GM23338 (cell line): ENCODE measurements at regions not wholly inside any gene's neighbourhood (a gene's known extent, or its start where the extent isn't known, plus 50 kb on each side); places are given as distances from the start of the nearest gene placed in this dataset.

Experiments
- ATAC-seq: fragments of 200-7000 bp; cut with Tn5 transposase; 3 replicates; pipeline ENCODE4 v1.9.1; 2020
- DNase-seq: peaks from one replicate; pipeline ENCODE4 v3.0.0-alpha.2; 2015; ENCODE audit warnings: low spot score
- H2AFZ ChIP-seq: fragments of 200-600 bp; sonication (generic); 2 replicates; pipeline ENCODE4 v1.8.0; 2016; ENCODE audit warnings: antibody characterized with exemption, mild to moderate bottlenecking, moderate library complexity
- H3F3A ChIP-seq: fragments of 200-600 bp; sonication (generic); replicated peaks from 2 replicates; pipeline ENCODE4 v1.8.0; 2017; ENCODE audit warnings: antibody characterized with exemption, mixed run types, low read depth
- H3K27ac ChIP-seq: fragments of 200-600 bp; sonication (generic); 2 replicates; pipeline ENCODE4 v1.6.1; 2016; ENCODE audit warnings: low read depth
- H3K27me3 ChIP-seq: fragments of 200-600 bp; sonication (generic); 2 replicates; pipeline ENCODE4 v1.8.0; 2016; ENCODE audit warnings: mild to moderate bottlenecking, mixed run types, moderate library complexity; ENCODE audit not compliant: insufficient read depth
- H3K36me3 ChIP-seq: fragments of 200-600 bp; sonication (generic); 2 replicates; pipeline ENCODE4 v1.8.0; 2016; ENCODE audit warnings: mild to moderate bottlenecking; ENCODE audit not compliant: insufficient read depth
- H3K4me1 ChIP-seq: fragments of 200-600 bp; sonication (generic); 2 replicates; pipeline ENCODE4 v1.8.0; 2016; ENCODE audit warnings: mild to moderate bottlenecking, moderate library complexity; ENCODE audit not compliant: insufficient read depth
- H3K4me2 ChIP-seq: fragments of 200-600 bp; sonication (generic); 2 replicates; pipeline ENCODE4 v1.7.1; 2017; ENCODE audit warnings: mixed run types
- H3K4me3 ChIP-seq: fragments of 200-600 bp; sonication (generic); 2 replicates; pipeline ENCODE4 v1.6.1; 2016; ENCODE audit warnings: mixed run types
- H3K79me2 ChIP-seq: fragments of 200-600 bp; sonication (generic); replicated peaks from 2 replicates; pipeline ENCODE4 v1.8.0; 2017; ENCODE audit warnings: mild to moderate bottlenecking; ENCODE audit not compliant: insufficient read depth
- H3K9me2 ChIP-seq: fragments of 200-600 bp; sonication (generic); 2 replicates; pipeline ENCODE4 v1.8.0; 2017; ENCODE audit not compliant: insufficient read depth
- H4K20me1 ChIP-seq: fragments of 200-600 bp; sonication (generic); replicated peaks from 2 replicates; pipeline ENCODE4 v1.8.0; 2017; ENCODE audit warnings: mild to moderate bottlenecking; ENCODE audit not compliant: insufficient read depth
- H3K27ac Mint-ChIP-seq: 2 replicates; pipeline ENCODE4 v1.8.0; 2020; ENCODE audit warnings: inconsistent platforms, mild to moderate bottlenecking, moderate library complexity, mixed read lengths
- H3K27me3 Mint-ChIP-seq: 3 replicates; pipeline ENCODE4 v1.8.0; 2022; ENCODE audit warnings: low read depth, mild to moderate bottlenecking, moderate library complexity, mixed read lengths, inconsistent platforms; ENCODE audit not compliant: insufficient read depth, poor library complexity
- H3K36me3 Mint-ChIP-seq: 3 replicates; pipeline ENCODE4 v1.8.0; 2021; ENCODE audit warnings: low read depth, mild to moderate bottlenecking, inconsistent platforms, moderate library complexity, mixed read lengths
- H3K4me1 Mint-ChIP-seq: 3 replicates; pipeline ENCODE4 v1.8.0; 2020; ENCODE audit warnings: mild to moderate bottlenecking, inconsistent platforms, mixed read lengths
- H3K4me3 Mint-ChIP-seq: 3 replicates; pipeline ENCODE4 v1.8.0; 2021; ENCODE audit warnings: moderate library complexity, mild to moderate bottlenecking, inconsistent platforms, mixed read lengths
- H3K9me3 Mint-ChIP-seq: 3 replicates; pipeline ENCODE4 v1.8.0; 2020; ENCODE audit warnings: moderate library complexity, mild to moderate bottlenecking, inconsistent platforms, mixed read lengths
- CREB1 ChIP-seq: fragments of 250-450 bp; sonication (Bioruptor Pico); IDR thresholded peaks from 2 replicates; pipeline ENCODE4 v1.5.0; 2020; ENCODE audit warnings: low read depth, mild to moderate bottlenecking, moderate library complexity
- EZH2 ChIP-seq: fragments of 200-600 bp; sonication (generic); IDR thresholded peaks from one replicate; pipeline ENCODE4 v1.8.0; 2017; ENCODE audit warnings: antibody characterized with exemption, mild to moderate bottlenecking, low read depth; ENCODE audit not compliant: unreplicated experiment
- EZH2phosphoT487 ChIP-seq: fragments of 200-600 bp; sonication (generic); IDR thresholded peaks from one replicate; pipeline ENCODE4 v1.8.1; 2018; ENCODE audit warnings: antibody characterized with exemption; ENCODE audit not compliant: unreplicated experiment
- POLR2AphosphoS5 ChIP-seq: IDR thresholded peaks from 2 replicates; pipeline ENCODE4 v1.6.1; 2016; ENCODE audit warnings: antibody characterized with exemption, low read depth
- STAT1 ChIP-seq: IDR thresholded peaks from one replicate; pipeline ENCODE4 v1.6.1; 2016; ENCODE audit warnings: antibody characterized with exemption; ENCODE audit not compliant: unreplicated experiment
- ZNF114 ChIP-seq: fragments of 250-450 bp; sonication (Bioruptor Pico); IDR thresholded peaks from 2 replicates; pipeline ENCODE4 v1.5.0; 2020; ENCODE audit warnings: mild to moderate bottlenecking, moderate library complexity
- TF ChIP-seq, protein P1 (sequence below): IDR thresholded peaks from one replicate; pipeline ENCODE4 v1.6.1; 2018; ENCODE audit warnings: antibody characterized with exemption; ENCODE audit not compliant: unreplicated experiment
- TF ChIP-seq, protein P2 (sequence below): fragments of 250-450 bp; sonication (Bioruptor Pico); IDR thresholded peaks from 2 replicates; pipeline ENCODE4 v1.5.0; 2020; ENCODE audit warnings: mild to moderate bottlenecking, moderate library complexity
- TF ChIP-seq, protein P3 (sequence below), 2 experiments: fragments of 200-600 bp in 1 of 2; sonication (generic) in 1 of 2; conservative IDR thresholded peaks; 2 replicates each; pipeline versions ENCODE4 v1.5.1 to v1.6.1; 2016 to 2017; ENCODE audit warnings: antibody characterized with exemption in 2 of 2, low read depth in 2 of 2, mild to moderate bottlenecking in 2 of 2, moderate library complexity in 1 of 2

DNA sequence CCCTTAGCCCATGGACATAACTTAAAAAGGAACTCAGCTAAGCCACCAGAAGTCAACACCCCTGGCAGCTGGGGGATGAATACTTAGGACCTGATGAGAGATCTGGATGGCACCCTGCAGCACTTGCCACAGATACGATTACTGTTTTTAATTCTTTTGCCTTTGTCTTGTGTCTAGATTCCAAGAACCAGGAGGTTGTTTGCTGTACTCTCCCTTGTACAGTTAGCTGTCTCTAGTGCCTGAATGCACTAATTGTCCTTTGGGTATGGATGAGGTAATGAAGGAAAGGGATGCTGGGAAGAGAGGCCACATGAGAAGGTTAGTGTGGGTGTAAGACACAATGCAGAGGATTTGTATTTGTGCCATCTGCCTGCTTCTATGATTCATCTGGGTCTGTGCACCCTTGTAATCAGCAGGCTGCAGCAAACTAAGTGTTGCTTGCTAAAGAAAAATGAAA is 385.8 kb downstream of the KCNRG start:
- Histone ChIP-seq H3K4me1 (no peaks in the 10 kb centered on the region), H3K36me3 (no peaks in the 10 kb centered on the region; the same call in 1 of the 2 replicates), H4K20me1 (no peaks in the 10 kb centered on the region), H3K27me3 (no peaks in the 10 kb centered on the region), H3K9me2 (peaks cover 15% of the 10 kb centered on the region), H3K27ac (no peak overlapping the region), H3K4me2 (no peak overlapping the region), H3K4me3 (no peak overlapping the region), H3F3A (no peaks in the 10 kb centered on the region), H3K79me2 (no peaks in the 10 kb centered on the region), H2AFZ (no peak overlapping the region)
- Mint-ChIP-seq H3K4me1 (no peaks in the 10 kb centered on the region), H3K4me3 (no peak overlapping the region), H3K27ac (no peak overlapping the region), H3K9me3 (peaks cover 4% of the 10 kb centered on the region; the same call in 2 of the 3 replicates), H3K27me3 (no peaks in the 10 kb centered on the region), H3K36me3 (peaks cover 7% of the 10 kb centered on the region)
- ATAC-seq (no peak), DNase-seq (no peak)
- no peak for TF ChIP-seq STAT1
- no peak for TF ChIP-seq EZH2phosphoT487
- TF ChIP-seq, protein P1, sequence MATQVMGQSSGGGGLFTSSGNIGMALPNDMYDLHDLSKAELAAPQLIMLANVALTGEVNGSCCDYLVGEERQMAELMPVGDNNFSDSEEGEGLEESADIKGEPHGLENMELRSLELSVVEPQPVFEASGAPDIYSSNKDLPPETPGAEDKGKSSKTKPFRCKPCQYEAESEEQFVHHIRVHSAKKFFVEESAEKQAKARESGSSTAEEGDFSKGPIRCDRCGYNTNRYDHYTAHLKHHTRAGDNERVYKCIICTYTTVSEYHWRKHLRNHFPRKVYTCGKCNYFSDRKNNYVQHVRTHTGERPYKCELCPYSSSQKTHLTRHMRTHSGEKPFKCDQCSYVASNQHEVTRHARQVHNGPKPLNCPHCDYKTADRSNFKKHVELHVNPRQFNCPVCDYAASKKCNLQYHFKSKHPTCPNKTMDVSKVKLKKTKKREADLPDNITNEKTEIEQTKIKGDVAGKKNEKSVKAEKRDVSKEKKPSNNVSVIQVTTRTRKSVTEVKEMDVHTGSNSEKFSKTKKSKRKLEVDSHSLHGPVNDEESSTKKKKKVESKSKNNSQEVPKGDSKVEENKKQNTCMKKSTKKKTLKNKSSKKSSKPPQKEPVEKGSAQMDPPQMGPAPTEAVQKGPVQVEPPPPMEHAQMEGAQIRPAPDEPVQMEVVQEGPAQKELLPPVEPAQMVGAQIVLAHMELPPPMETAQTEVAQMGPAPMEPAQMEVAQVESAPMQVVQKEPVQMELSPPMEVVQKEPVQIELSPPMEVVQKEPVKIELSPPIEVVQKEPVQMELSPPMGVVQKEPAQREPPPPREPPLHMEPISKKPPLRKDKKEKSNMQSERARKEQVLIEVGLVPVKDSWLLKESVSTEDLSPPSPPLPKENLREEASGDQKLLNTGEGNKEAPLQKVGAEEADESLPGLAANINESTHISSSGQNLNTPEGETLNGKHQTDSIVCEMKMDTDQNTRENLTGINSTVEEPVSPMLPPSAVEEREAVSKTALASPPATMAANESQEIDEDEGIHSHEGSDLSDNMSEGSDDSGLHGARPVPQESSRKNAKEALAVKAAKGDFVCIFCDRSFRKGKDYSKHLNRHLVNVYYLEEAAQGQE = no peak
- TF ChIP-seq, protein P2, sequence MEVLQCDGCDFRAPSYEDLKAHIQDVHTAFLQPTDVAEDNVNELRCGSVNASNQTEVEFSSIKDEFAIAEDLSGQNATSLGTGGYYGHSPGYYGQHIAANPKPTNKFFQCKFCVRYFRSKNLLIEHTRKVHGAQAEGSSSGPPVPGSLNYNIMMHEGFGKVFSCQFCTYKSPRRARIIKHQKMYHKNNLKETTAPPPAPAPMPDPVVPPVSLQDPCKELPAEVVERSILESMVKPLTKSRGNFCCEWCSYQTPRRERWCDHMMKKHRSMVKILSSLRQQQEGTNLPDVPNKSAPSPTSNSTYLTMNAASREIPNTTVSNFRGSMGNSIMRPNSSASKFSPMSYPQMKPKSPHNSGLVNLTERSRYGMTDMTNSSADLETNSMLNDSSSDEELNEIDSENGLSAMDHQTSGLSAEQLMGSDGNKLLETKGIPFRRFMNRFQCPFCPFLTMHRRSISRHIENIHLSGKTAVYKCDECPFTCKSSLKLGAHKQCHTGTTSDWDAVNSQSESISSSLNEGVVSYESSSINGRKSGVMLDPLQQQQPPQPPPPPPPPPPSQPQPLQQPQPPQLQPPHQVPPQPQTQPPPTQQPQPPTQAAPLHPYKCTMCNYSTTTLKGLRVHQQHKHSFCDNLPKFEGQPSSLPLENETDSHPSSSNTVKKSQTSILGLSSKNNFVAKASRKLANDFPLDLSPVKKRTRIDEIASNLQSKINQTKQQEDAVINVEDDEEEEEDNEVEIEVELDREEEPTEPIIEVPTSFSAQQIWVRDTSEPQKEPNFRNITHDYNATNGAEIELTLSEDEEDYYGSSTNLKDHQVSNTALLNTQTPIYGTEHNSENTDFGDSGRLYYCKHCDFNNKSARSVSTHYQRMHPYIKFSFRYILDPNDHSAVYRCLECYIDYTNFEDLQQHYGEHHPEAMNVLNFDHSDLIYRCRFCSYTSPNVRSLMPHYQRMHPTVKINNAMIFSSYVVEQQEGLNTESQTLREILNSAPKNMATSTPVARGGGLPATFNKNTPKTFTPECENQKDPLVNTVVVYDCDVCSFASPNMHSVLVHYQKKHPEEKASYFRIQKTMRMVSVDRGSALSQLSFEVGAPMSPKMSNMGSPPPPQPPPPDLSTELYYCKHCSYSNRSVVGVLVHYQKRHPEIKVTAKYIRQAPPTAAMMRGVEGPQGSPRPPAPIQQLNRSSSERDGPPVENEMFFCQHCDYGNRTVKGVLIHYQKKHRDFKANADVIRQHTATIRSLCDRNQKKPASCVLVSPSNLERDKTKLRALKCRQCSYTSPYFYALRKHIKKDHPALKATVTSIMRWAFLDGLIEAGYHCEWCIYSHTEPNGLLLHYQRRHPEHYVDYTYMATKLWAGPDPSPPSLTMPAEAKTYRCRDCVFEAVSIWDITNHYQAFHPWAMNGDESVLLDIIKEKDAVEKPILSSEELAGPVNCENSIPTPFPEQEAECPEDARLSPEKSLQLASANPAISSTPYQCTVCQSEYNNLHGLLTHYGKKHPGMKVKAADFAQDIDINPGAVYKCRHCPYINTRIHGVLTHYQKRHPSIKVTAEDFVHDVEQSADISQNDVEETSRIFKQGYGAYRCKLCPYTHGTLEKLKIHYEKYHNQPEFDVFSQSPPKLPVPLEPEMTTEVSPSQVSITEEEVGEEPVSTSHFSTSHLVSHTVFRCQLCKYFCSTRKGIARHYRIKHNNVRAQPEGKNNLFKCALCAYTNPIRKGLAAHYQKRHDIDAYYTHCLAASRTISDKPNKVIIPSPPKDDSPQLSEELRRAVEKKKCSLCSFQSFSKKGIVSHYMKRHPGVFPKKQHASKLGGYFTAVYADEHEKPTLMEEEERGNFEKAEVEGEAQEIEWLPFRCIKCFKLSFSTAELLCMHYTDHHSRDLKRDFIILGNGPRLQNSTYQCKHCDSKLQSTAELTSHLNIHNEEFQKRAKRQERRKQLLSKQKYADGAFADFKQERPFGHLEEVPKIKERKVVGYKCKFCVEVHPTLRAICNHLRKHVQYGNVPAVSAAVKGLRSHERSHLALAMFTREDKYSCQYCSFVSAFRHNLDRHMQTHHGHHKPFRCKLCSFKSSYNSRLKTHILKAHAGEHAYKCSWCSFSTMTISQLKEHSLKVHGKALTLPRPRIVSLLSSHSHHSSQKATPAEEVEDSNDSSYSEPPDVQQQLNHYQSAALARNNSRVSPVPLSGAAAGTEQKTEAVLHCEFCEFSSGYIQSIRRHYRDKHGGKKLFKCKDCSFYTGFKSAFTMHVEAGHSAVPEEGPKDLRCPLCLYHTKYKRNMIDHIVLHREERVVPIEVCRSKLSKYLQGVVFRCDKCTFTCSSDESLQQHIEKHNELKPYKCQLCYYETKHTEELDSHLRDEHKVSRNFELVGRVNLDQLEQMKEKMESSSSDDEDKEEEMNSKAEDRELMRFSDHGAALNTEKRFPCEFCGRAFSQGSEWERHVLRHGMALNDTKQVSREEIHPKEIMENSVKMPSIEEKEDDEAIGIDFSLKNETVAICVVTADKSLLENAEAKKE (CRISPR knock-in tag) = no peak
- TF ChIP-seq ZNF114 = no peak
- no peak for TF ChIP-seq EZH2
- no peak for TF ChIP-seq CREB1
- TF ChIP-seq, protein P3, sequence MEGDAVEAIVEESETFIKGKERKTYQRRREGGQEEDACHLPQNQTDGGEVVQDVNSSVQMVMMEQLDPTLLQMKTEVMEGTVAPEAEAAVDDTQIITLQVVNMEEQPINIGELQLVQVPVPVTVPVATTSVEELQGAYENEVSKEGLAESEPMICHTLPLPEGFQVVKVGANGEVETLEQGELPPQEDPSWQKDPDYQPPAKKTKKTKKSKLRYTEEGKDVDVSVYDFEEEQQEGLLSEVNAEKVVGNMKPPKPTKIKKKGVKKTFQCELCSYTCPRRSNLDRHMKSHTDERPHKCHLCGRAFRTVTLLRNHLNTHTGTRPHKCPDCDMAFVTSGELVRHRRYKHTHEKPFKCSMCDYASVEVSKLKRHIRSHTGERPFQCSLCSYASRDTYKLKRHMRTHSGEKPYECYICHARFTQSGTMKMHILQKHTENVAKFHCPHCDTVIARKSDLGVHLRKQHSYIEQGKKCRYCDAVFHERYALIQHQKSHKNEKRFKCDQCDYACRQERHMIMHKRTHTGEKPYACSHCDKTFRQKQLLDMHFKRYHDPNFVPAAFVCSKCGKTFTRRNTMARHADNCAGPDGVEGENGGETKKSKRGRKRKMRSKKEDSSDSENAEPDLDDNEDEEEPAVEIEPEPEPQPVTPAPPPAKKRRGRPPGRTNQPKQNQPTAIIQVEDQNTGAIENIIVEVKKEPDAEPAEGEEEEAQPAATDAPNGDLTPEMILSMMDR (conservative IDR thresholded peaks at IDR 0.05; ENCODE audit: low read depth in 2 of 2) = no peak
- no peak for TF ChIP-seq POLR2AphosphoS5
